Activated naive CD4-positive, alpha-beta T cell treated with anti-CD3 and anti-CD28 coated beads, Interleukin-2, amount 10 ng/mL, durations not matched to agents 7 days and 5 days (primary cell): ENCODE measurements at regions not wholly inside any gene's neighbourhood (a gene's known extent, or its start where the extent isn't known, plus 50 kb on each side); places are given as distances from the start of the nearest gene placed in this dataset.
"Not testable (repeated sequence)": the region's sequence is repeated elsewhere in the genome, so short reads cannot be mapped to it uniquely, and the experiment has no call there.

Experiments used
- CTCF ChIA-PET: fragments of 350-600 bp; sonication (Branson Sonifier 250); formaldehyde crosslinking; loops from one replicate; lab custom pipeline; 2021; ENCODE audit warnings: antibody characterized with exemption; lab: Charles Lee
- DNase-seq: peaks from one replicate; pipeline ENCODE4 v3.0.0-alpha.2; 2020
- H3K27ac Mint-ChIP-seq: one replicate; pipeline ENCODE4 v1.8.0; 2021; ENCODE audit warnings: mild to moderate bottlenecking, moderate library complexity, mixed read lengths
- H3K27me3 Mint-ChIP-seq: one replicate; pipeline ENCODE4 v1.8.0; 2021; ENCODE audit warnings: mild to moderate bottlenecking, mixed read lengths
- H3K36me3 Mint-ChIP-seq: one replicate; pipeline ENCODE4 v1.8.0; 2021; ENCODE audit warnings: mixed read lengths
- H3K4me1 Mint-ChIP-seq: one replicate; pipeline ENCODE4 v1.8.0; 2021; ENCODE audit warnings: mixed read lengths
- H3K4me3 Mint-ChIP-seq: one replicate; pipeline ENCODE4 v1.8.0; 2021; ENCODE audit warnings: mild to moderate bottlenecking, moderate library complexity, mixed read lengths
- H3K9me3 Mint-ChIP-seq: one replicate; pipeline ENCODE4 v1.8.0; 2021; ENCODE audit warnings: mixed read lengths

DNA sequence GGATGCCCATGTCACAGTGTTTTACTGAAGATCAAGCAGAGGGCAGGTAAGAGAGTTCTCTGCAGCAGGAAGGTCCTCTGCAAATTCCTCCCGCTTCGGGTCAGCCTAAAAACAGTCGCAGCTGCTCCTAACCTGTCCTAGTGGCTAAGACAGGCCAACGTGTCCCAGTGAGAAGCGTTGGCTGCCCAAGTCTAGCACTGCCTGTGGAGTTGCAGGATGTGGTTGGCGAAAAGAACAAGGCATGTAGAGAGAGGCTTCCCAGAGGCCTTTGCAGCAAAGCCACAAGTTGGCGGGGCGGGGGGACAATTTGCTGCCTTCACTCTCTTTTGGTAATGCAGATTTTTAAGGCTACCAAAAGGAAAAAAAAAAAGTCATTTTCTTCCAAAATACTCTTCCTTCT, 340.1 kb downstream of the BCL11B start:
- CTCF ChIA-PET: interaction anchor here (0.6 kb wide), 1 partner anchor 106 kb away, joined by 4 read pairs; no protein-coding TSS in a partner anchor
- Mint-ChIP-seq H3K9me3 (peaks cover 5% of the 10 kb centered on the region), H3K27me3 (no peaks in the 10 kb centered on the region), H3K36me3 (peaks cover 13% of the 10 kb centered on the region), H3K4me3 (peak overlapping the region; percentile 59), H3K4me1 (peaks cover 68% of the 10 kb centered on the region), H3K27ac (peak overlapping the region; percentile 92)
- peak; percentile 88 for DNase-seq

DNA sequence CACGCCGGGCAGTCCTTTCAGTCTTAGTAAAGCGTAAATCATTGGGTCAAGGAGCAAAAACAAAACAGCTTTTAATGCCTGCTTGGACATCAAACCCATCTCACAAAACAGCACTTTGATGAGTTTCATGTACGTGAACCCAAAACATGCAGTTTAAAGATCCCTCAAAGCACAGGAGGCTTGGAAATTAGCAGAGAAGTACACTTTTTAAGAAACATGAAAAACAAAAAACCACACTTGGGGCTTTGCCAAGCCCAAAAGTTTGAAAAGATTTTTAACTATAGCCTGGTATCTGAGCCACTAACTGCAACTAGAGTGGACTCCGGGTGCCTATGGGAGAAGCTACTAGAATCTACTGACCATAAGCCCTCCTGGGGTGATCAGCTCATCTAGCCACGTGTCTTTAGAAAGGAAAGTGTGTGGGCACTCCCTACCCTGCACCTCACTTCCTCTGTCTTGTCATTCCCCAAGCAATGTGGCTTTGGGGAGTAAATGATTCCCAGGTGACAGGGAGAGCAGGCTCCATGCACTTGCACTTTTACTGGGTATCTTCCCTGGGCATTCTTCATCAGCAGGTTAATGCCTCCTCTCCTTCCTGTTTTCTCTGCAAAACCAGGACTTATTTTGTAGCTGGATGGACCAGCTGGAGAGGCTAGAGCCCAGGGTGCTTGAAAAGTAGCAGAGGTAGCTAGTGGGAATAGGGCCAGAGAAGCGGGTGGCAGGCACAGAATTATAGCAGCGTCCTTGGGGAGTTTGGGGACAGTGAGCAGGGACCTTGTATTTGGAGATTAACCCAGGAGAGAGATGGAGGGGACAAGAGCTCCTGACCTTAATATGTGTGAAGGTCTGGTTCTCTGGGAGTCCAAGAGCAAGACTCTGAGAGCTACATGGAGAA, 339.3 kb downstream of the BCL11B start:
- Mint-ChIP-seq H3K9me3 (peaks cover 6% of the 10 kb centered on the region), H3K36me3 (peaks cover 13% of the 10 kb centered on the region), H3K4me1 (peaks cover 67% of the 10 kb centered on the region), H3K27ac (peak overlapping the region; percentile 92), H3K4me3 (peak overlapping the region; percentile 59), H3K27me3 (no peaks in the 10 kb centered on the region)
- DNase-seq: no peak
- CTCF ChIA-PET: interaction anchor here (0.6 to 1.0 kb wide), 2 partner anchors 14 to 106 kb away, joined by 4 read pairs; no protein-coding TSS in a partner anchor

DNA sequence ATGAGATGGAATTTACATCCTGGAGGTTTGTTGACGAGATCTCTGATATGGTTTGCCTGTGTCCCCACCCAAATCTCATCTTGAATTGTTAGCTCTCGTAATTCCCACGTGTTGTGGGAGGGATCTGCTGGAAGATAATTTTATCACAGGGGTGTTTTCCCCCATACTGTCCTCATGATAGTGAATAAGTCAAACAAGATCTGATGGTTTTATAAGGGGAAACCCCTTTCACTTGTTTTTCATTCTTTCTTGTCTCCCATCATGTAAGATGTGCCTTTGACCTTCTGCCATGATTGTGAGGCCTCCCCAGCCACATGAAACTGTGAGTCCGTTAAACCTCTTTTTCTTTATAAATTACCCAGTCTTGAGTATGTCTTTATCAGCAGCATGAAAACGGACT, 337.4 kb downstream of the BCL11B start:
- DNase-seq, H3K27me3 Mint-ChIP-seq: not testable (repeated sequence)

DNA sequence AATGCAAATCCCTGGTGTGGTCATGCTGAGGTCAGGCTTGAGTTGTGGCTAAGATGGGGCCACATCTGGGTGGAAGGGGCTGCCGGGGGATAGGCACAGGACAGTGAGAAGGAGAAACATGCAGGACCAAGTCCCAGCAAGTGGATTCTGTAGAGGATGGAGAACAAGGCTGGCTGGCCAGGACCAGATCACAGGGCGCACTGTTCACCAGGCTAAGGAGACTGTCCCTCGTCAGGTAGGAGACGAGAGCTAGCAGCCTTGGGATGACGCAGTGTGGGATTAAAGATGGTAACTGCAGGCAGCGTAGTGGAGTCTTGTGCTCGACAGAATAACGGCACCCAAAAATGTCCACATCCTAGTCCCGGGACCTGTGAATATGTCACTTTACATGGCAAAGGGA, 336.1 kb downstream of the BCL11B start:
- H3K9me3 Mint-ChIP-seq: peaks cover 7% of the 10 kb centered on the region
- no peaks in the 10 kb centered on the region for H3K27me3 Mint-ChIP-seq
- no peak for DNase-seq
- peaks cover 76% of the 10 kb centered on the region for H3K4me1 Mint-ChIP-seq
- CTCF ChIA-PET: no interaction called here
- H3K36me3 Mint-ChIP-seq: peaks cover 13% of the 10 kb centered on the region
- no peak overlapping the region for H3K4me3 Mint-ChIP-seq
- H3K27ac Mint-ChIP-seq: no peak overlapping the region

More for the DNA sequence above, 337.4 kb downstream of the BCL11B start:
- CTCF ChIA-PET, H3K27ac Mint-ChIP-seq, H3K9me3 Mint-ChIP-seq, H3K4me3 Mint-ChIP-seq: not testable (repeated sequence)
- peaks cover 73% of the 10 kb centered on the region for H3K4me1 Mint-ChIP-seq
- H3K36me3 Mint-ChIP-seq: peaks cover 13% of the 10 kb centered on the region

DNA sequence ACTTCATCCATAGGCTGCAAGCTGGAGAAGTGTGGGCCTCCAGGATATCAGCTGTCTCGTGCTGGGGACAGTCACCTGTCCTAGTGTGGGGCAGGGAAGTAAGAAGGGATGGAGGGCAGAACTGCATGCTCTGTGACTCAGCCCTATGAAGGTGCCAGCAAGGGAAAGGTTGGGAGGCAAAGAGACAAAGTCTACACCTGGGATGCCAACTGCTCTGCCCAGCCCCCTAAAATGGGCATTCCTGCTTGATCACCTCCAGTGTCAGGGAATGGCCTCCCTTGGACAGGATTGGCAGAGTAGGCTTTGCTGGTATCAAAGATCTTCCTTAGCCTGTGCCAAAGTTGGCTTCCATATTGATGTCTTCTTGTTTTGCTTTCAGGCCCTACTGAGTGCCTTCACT, 335.0 kb downstream of the BCL11B start:
- DNase-seq: no peak
- CTCF ChIA-PET: no interaction called here
- Mint-ChIP-seq H3K4me1 (peaks cover 67% of the 10 kb centered on the region), H3K27me3 (no peaks in the 10 kb centered on the region), H3K9me3 (peaks cover 7% of the 10 kb centered on the region), H3K4me3 (no peak overlapping the region), H3K27ac (no peak overlapping the region), H3K36me3 (peaks cover 9% of the 10 kb centered on the region)

DNA sequence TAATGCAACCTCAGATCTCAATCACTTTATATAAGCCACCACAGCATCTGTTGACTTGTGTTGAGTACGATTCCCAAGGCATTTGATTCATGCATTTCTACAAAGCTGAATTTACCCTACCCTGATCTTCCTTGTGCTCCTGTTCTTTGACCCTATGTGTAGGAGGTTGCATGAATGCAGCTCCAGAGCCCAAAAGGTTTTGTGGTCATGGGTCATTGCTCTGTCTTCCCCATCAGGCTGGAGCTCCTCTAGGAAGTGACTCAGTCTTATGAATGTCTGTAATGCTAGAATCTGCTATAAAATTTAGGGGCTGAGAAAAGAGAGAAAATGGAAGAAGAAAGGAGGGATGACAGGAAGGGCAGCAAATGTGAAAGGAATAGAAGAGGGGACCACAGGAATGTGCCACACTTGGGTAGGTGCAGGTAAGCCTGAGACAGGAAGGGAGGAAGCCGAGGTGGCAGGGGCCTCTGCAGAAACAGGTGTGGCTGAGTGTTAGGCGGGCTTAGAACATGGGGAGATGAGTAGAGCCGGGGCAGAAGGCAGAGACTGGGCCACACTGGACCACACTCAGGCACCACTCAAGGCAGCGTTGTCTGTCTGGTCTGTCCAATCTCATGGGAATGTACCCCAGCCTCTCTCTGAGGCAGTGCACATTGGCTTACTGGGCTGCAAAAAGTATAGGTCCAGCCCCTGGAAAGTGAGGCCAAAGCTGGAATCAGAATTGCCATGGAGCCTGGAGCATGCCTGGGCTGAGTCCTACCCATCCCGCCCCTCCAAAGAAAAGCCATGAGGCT, 334.1 kb downstream of the BCL11B start:
- Mint-ChIP-seq H3K27ac (no peak overlapping the region), H3K9me3 (peaks cover 7% of the 10 kb centered on the region), H3K4me3 (no peak overlapping the region), H3K27me3 (no peaks in the 10 kb centered on the region), H3K36me3 (peaks cover 7% of the 10 kb centered on the region), H3K4me1 (peaks cover 58% of the 10 kb centered on the region)
- no peak for DNase-seq
- CTCF ChIA-PET: no interaction called here

DNA sequence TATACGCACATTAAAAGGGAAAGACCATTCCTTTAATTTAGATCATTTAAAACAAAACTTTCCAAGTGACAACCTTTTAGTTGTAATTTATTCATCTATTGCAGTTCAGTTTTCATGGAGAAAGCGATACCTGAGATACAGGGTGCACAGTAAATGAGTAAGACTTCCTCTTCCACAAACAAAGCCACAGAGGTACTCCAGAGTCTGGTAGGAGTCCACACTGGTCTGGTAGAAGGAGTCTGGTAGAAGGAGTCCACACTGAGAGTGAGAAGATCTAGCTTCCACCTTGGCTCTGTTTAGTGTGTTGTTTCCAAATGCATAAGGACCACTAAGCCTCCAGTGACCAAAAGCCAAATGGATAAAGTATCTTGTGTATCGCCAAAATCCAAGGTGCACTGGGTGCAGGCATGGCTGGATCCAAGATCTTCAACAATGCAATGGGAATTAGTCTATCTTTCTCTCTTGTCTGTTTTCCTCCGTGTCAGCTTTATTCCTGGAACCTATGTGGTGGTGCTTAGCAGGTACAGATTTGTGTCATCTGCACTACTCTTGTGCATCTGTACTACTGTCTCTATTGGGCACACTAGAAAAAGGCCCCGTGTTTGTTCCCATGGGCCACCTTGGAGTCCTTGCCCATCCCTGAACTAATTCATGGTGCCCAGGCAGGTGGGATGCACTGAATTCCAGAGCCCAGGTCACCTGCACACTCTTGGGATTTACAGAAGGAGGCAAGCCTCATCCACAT, 331.1 kb downstream of the BCL11B start:
- H3K27ac Mint-ChIP-seq: no peak overlapping the region
- CTCF ChIA-PET: no interaction called here

DNA sequence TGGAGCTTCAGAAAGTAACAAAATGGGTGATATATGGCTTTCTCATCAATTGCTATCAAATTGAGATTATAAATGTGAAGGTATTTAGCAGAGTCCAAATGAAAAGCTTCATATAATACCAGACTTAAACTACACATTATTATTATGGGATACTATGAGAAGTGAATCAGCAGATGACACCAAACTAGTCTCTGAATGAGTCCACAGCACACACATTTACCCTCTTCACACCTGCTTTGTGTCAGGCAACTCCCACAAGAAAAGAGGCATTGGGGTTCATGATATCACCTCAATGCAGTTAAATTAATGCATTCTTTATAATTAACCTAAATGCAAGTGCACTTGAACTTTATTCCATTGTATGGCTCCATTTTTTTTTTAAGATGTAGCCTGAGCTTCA, 330.5 kb downstream of the BCL11B start:
- CTCF ChIA-PET: no interaction called here
- Mint-ChIP-seq H3K9me3 (peaks cover 4% of the 10 kb centered on the region), H3K27ac (no peak overlapping the region), H3K36me3 (no peaks in the 10 kb centered on the region), H3K4me3 (no peak overlapping the region), H3K27me3 (peaks cover 5% of the 10 kb centered on the region), H3K4me1 (peaks cover 34% of the 10 kb centered on the region)
- no peak for DNase-seq

More for the DNA sequence above, 331.1 kb downstream of the BCL11B start:
- DNase-seq: no peak
- Mint-ChIP-seq H3K27me3 (peaks cover 5% of the 10 kb centered on the region), H3K36me3 (no peaks in the 10 kb centered on the region), H3K9me3 (peaks cover 4% of the 10 kb centered on the region), H3K4me1 (peaks cover 34% of the 10 kb centered on the region), H3K4me3 (no peak overlapping the region)

DNA sequence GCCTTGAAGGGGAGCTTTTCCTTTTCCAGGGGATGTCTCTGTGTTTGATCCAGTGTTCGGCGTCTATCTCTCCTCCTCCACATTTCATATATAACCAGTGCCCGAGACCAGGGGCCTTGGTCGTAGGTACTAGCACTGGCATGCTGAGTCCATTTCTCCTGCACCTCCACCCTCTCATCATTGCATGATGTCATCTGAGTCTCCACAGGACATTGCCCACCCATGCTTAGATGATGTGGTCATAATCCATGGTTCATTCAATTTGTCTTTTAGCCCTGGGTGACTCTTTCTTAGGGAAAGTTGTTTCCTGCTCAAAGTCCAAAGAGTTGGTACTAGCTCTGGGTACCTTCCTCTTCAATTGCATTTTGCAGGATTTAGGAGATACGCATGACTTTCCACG, 328.1 kb downstream of the BCL11B start:
- CTCF ChIA-PET: no interaction called here
- Mint-ChIP-seq H3K4me3 (no peak overlapping the region), H3K36me3 (no peaks in the 10 kb centered on the region), H3K9me3 (no peaks in the 10 kb centered on the region), H3K27ac (no peak overlapping the region), H3K4me1 (peaks cover 24% of the 10 kb centered on the region), H3K27me3 (peaks cover 5% of the 10 kb centered on the region)
- DNase-seq: no peak

DNA sequence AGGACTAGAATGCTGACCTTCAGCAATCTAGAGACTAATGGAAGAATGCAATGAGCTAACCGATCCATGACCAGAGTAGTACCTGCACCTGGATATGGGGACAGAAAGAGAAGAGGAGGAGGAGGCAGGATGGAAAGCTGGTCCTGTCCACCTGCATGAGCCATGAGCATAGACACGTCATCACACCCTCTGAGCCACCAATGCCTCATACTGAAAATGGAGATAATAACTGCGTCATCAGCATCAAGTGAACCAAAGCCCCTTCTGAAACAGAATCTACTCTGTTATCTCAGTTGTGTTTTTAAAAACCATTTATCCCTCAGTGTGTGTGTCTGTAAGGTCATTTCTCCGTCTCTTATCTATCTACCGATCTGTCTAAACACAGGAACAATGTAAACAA, 327.0 kb downstream of the BCL11B start:
- Mint-ChIP-seq H3K4me3 (no peak overlapping the region), H3K27ac (no peak overlapping the region), H3K9me3 (no peaks in the 10 kb centered on the region), H3K4me1 (peaks cover 14% of the 10 kb centered on the region), H3K36me3 (no peaks in the 10 kb centered on the region), H3K27me3 (peaks cover 5% of the 10 kb centered on the region)
- DNase-seq: no peak
- CTCF ChIA-PET: interaction anchor here (1.1 kb wide), 1 partner anchor 9 kb away, joined by 4 read pairs; no protein-coding TSS in a partner anchor

DNA sequence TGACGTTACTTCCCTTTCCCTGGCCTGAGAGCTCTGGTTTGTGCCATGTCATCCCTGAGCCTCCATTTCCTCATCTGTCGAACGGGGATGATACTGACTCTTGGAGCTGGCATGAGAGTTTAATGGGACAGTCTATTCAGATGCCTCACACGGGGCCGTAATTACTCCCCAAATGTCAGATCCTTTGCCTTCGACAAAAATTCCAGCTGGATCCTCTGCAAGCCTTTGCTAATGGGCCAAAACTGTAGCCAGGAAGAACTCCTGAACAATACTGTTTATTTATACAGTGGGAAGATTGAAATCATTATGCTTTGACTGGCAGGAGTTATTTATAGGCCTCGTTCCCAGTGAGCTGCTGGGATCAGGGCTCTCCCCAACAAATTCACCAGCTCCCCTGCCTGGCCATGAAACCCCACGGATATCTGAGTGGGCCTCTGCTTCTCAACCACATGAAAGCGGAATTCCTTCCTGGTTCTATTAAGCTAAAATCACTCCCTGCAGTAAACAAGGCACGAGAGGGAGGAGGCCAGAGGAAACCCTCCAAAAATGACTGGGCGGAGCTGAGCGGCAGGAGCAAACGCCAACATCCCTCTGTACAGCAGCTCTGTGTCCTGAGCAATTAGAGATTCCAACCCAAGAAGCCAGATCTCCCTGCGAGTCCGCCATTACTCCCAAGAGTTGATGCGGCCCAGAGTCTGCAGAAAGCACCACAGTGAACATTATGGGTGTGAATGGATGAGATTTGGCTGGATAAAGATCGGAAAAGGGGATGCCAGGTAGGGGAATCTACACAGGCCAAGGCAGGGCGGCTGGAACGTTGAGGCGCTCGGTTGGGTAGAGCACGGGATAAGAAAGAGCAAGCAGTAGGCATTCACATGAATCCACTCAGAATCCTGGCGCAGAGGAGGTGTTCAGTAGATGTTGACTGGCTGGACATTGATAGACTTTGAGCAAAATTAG, 326.1 kb downstream of the BCL11B start:
- Mint-ChIP-seq H3K4me3 (no peak overlapping the region), H3K9me3 (no peaks in the 10 kb centered on the region), H3K27ac (no peak overlapping the region), H3K27me3 (peaks cover 5% of the 10 kb centered on the region), H3K36me3 (no peaks in the 10 kb centered on the region), H3K4me1 (peaks cover 7% of the 10 kb centered on the region)
- CTCF ChIA-PET: no interaction called here
- DNase-seq: no peak

DNA sequence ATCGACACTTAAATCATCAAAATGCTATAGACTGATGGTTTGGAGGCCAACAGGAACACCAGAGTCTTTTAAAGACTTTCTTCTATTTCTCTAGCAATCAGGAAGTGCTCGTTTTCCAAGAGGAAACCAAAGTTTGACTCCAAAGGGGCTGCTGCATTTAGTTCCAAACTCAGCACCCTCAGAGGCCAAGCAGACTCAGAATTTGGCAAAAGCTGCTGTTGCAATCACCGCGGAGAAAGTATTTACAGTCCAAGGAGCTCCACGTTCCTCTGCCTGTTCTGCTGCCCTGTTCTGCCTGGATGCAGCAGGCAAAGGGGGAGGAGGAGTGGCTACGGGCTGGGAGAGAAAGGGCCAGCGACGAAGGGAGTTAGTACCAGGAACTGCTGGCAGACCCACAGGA, 325.1 kb downstream of the BCL11B start:
- H3K27ac Mint-ChIP-seq: no peak overlapping the region
- CTCF ChIA-PET: no interaction called here
- no peaks in the 10 kb centered on the region for H3K9me3 Mint-ChIP-seq
- H3K36me3 Mint-ChIP-seq: no peaks in the 10 kb centered on the region
- peaks cover 4% of the 10 kb centered on the region for H3K4me1 Mint-ChIP-seq
- no peak overlapping the region for H3K4me3 Mint-ChIP-seq
- H3K27me3 Mint-ChIP-seq: peaks cover 5% of the 10 kb centered on the region
- DNase-seq: no peak
